ENCODE measurements at regions not wholly inside any gene's neighbourhood (a gene's known extent, or its start where the extent isn't known, plus 50 kb on each side); places are given as distances from the start of the nearest gene placed in this dataset.
A peak's percentile ranks its signal among the peaks of the same experiment; 100 is the strongest.

DNA sequence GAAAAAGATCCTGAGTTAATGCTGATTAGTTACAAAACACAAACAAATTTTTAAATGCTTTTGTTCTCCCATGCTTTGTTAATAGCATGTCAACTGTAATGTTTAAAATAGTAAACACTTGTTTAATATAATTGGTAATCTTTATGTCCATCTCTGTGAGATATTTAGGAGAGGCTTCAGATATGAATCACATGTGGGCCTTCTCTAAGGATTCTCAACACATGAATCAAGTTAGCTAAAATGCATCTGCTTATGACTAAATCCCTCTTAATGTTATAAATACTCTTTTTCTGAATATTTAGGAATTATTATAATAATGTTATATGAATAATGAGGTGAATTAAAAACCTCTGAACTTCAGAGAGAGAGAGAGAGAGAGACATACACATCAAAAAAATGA, 345.9 kb upstream of the MANEA start:
- TF ChIP-seq, protein P1, sequence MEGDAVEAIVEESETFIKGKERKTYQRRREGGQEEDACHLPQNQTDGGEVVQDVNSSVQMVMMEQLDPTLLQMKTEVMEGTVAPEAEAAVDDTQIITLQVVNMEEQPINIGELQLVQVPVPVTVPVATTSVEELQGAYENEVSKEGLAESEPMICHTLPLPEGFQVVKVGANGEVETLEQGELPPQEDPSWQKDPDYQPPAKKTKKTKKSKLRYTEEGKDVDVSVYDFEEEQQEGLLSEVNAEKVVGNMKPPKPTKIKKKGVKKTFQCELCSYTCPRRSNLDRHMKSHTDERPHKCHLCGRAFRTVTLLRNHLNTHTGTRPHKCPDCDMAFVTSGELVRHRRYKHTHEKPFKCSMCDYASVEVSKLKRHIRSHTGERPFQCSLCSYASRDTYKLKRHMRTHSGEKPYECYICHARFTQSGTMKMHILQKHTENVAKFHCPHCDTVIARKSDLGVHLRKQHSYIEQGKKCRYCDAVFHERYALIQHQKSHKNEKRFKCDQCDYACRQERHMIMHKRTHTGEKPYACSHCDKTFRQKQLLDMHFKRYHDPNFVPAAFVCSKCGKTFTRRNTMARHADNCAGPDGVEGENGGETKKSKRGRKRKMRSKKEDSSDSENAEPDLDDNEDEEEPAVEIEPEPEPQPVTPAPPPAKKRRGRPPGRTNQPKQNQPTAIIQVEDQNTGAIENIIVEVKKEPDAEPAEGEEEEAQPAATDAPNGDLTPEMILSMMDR (IDR thresholded peaks at IDR 0.05): no peak
- TF ChIP-seq POLR2A (IDR thresholded peaks at IDR 0.05): no peak
- Histone ChIP-seq H3K27me3 (peaks cover 0 to 6% (median 0%) of the 10 kb centered on the region in 9 donors), H3K36me3 (no peaks in the 10 kb centered on the region), H3K9me3 (no peaks in the 10 kb centered on the region), H3K4me3 (no peak overlapping the region), H3K27ac (no peak overlapping the region), H3K4me1 (no peaks in the 10 kb centered on the region)
- DNase-seq (no peak), ATAC-seq (no peak)
- intact Hi-C loops (cut with DNase I): no loop called here

DNA sequence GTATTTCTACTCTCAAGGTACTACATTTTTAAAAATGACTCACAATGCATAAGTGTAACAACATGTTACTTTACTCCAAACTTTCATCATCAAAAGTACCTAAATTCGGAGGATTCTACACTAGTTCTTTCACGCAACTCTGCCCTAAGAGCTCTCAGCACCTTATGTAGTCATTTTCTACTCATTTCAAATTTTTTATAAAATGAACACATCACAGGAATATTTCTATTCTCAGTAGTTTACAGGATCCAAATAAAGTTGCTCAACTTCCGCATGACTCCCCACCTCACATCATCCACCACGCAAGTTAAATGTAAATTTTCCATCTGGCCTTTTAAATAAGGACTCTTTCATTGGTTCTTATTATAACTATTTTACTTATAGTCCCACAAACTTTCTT, 344.9 kb upstream of the MANEA start:
- Histone ChIP-seq H3K9me3 (no peaks in the 10 kb centered on the region), H3K27me3 (peaks cover 0 to 6% (median 0%) of the 10 kb centered on the region in 9 donors), H3K36me3 (no peaks in the 10 kb centered on the region), H3K27ac (no peak overlapping the region), H3K4me3 (no peak overlapping the region), H3K4me1 (no peaks in the 10 kb centered on the region)
- TF ChIP-seq, protein P1 (IDR thresholded peaks at IDR 0.05): no peak
- no peak for TF ChIP-seq POLR2A (IDR thresholded peaks at IDR 0.05)
- intact Hi-C loops (cut with DNase I): no loop called here
- ATAC-seq: no peak
- WGBS, 4 donors: 85 to 89% (median 87%) methylated on average over 4 of the region's 4 CpGs
- no peak for DNase-seq

DNA sequence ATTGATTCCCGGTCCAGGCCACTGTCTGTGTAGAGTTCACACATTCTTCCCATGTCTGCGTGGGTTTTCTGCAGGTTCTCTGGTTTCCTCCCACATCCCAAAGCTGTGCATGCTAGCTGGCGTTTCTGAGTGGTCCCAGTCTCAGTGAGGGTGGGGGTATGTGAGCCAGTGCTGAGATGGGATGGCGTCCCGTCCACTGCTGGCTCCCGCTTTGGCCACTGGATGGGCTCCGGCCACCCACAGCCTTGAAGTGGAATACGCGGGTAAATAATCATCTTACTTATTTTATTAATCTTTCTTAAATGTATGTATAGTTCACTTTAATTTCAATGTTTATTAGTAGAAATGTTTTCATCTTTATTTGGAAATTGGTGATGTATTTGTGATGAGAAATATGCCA, 343.5 kb upstream of the MANEA start:
- Histone ChIP-seq H3K27me3 (peaks cover 0 to 2% (median 0%) of the 10 kb centered on the region in 9 donors), H3K36me3 (no peaks in the 10 kb centered on the region), H3K9me3 (no peaks in the 10 kb centered on the region), H3K4me3 (no peak overlapping the region), H3K4me1 (no peaks in the 10 kb centered on the region), H3K27ac (no peak overlapping the region)
- ATAC-seq (no peak), DNase-seq (peak in 1 of 5 donors; percentile 22)
- intact Hi-C loops (cut with DNase I): no loop called here
- 80 to 83% (median 81%) methylated on average over 9 of the region's 9 CpGs for WGBS, 4 donors
- TF ChIP-seq POLR2A (IDR thresholded peaks at IDR 0.05): no peak
- TF ChIP-seq, protein P1 (IDR thresholded peaks at IDR 0.05): no peak

DNA sequence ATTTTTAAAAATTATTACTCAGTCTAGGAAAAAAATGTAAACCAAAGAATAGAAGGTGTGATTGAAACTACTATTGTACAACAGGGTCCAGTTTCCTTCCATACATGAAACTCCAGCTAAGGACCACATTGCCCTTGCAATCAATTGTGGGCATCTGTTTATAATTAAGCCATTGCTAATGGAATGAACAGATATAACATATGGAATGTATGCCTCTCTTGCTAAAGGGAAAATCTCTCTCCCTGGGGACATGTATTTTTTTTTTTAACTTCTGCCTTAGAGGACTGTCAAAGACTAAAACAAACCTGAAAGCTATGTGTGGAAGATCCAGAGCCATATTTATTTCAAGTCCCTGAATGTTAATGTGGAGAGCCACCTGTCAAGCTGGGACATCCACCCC, 336.8 kb upstream of the MANEA start:
- ATAC-seq (no peak), DNase-seq (no peak)
- Histone ChIP-seq H3K27me3 (peaks cover 0 to 2% (median 0%) of the 10 kb centered on the region in 9 donors), H3K27ac (no peak overlapping the region), H3K36me3 (no peaks in the 10 kb centered on the region), H3K4me1 (no peaks in the 10 kb centered on the region), H3K9me3 (no peaks in the 10 kb centered on the region), H3K4me3 (no peak overlapping the region)
- no peak for TF ChIP-seq POLR2A (IDR thresholded peaks at IDR 0.05)
- TF ChIP-seq, protein P1 (IDR thresholded peaks at IDR 0.05): no peak
- intact Hi-C loops (cut with DNase I): no loop called here

All from heart left ventricle (tissue), 16 donors.